GM20431 (cell line): ENCODE measurements at regions not wholly inside any gene's neighbourhood (a gene's known extent, or its start where the extent isn't known, plus 50 kb on each side); places are given as distances from the start of the nearest gene placed in this dataset.

Experiments used
- in situ Hi-C: fragments of 300-500 bp; cut with MseI, MboI; formaldehyde crosslinking; loops from one replicate; pipeline ENCODE4 v1.15.0; 2020; ENCODE audit warnings: low sequenced_read_pairs; ENCODE audit not compliant: unreplicated experiment

DNA sequence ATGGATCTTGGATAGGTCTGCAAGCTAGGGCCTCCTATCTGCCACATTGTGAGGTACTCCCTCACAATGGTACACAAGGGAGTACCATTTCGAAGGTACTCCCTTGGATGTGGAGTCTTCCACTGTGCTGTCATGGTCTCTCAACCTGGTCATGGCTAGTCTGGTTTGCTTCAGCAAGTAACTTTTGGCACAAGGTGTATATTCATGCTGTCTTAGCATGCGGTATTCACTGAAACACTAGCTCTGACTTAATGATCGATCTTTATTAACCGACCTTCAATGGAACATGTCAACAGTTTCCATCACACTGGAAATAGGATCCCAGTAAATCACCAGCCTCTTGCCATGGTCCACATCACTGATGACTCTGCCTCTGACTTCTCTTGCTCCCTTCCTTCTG lies 77.5 kb upstream of the HS3ST1 start:
- in situ Hi-C loops, result no loop called here

DNA sequence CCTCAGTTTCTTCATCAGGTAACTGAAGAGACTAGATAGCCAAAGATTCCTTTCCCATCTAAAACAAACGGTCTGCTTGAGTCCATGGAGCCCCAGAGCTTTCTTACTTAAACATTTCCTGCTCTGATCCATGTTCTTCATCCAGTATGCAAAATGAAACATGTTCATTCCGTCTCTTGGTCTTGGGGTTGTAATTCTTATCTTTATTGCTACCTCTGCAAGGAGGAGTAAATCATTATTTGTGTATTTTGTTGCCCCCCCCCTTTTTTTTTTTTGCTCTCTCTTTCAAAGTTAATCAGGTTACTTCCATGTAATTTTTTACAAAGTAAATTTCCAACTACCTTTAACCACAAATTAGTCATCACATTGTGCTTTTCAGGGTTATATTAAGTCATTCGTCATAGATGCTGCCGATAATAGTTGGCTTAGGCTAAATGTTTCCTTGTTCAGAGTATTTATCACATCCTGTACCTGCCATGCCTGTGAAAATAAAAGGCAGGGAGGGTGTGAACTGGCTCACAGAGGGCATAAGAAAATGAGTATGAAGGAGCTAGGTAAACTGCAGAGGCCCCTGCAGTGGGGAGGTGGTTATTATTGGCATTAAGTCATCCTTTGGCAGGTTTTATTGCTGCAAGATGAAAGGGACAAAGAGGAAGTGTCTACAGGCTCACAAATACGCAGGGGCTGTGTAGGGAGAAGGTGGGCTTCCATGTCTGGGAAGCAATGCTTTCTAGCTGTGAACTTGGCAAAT lies 76.7 kb upstream of the HS3ST1 start:
- in situ Hi-C loops, result no loop called here

DNA sequence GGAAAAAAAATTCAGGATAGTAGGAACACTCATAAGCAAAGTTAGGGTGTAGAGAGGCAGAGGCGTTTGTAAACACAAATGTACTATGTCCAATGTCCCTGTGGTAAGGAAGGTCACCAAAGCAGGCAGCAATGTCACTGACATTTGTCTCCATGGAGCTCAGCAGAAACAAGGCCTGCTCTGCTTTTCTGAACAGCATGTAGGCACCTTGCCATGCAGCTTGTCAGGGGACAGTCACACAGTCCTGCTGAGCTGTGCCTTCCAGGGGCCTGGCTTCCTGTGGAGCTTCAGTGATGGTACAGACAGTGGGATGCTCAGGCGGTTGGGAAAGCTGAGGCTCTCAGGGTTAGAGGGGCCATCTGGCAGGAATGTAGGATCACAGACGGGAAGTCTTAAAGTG lies 74.5 kb upstream of the HS3ST1 start:
- in situ Hi-C loops, result no loop called here

DNA sequence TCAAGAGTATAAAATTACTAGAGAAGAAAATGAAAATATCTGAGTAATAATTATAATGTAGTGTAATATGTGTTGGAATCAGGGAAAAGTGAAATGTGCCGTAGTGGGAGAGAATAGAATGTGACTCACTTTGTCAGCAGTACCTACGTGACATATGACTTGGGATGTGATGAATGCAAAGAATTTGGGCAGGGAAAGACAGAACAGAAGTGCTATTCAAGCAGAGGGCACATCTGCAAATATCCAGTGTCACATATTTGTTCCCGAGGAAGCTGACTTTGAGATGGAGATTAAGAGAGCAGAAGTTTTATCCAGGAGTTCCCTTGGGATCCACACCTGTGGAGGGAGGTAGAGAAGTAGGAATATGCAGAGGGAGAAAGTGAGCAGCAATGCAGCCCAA lies 69.3 kb upstream of the HS3ST1 start:
- in situ Hi-C loops, result no loop called here

DNA sequence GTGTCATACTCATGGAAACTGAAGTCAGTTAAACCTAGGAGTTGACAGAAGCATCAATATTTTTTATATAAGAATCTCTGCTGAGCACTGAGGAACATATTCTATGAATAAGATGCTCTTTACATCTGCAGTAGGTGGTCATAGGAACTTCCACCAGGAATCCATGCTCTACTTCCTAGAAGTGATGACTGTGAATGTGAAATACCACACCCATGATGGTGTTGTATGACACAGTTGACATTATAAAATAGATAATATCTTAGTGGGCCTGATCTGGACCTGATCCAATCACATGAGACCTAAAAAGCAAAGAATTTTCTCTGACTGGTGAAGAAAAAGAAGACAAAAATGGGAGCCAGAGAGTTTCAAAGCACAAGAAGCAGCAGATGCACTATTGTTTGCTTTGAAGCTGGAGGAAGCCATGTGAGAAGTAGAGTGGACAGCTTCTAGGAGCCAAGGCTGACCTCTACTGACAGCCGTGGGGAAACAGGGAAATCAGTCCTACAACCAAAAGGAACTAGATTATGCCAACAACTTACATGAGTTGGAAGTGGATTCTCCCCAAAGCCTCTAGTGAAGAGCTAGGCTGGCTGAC lies 68.6 kb upstream of the HS3ST1 start:
- in situ Hi-C loops, result no loop called here

DNA sequence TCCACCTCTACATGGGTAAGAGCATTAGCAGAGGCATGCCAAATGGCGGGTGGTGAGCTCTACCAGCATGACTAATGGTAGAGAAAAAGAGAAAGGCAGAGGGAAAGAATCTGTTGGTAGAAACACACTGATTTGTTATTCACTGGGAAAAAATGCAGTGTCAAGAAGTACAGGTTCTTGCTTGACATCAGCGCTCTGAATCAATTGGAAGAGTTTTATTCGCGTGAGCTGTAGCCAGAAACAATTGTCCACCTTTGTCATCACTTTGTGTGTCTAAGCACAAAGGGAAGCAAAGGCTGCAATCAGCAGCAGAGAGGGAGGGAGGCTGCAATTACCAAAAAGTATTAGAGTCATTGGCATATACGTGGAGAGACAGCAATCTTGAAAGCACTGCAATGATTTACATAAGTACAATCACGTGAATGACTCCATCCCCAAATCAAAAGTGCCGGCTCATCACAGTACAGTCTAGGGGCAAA lies 67.7 kb upstream of the HS3ST1 start:
- in situ Hi-C loops, result no loop called here

DNA sequence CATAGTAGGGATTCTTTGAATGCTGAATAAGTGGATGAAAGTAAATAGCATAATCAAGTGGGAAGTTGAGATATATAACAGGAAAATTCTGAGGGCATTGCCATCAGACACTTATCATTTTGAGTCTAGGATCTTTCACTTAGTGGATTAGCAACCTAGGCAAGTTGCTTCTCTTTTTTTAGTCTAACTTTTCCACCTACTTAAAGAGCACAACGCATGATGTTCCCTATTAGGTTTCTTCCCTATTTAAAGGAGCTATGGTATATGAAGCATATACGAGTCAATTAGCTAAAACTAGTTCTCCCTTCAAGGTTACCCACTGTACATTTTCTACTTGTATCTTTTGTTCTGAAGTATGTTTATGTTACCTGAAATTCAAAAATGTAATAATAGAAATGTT lies 67.1 kb upstream of the HS3ST1 start:
- in situ Hi-C loops, result no loop called here

DNA sequence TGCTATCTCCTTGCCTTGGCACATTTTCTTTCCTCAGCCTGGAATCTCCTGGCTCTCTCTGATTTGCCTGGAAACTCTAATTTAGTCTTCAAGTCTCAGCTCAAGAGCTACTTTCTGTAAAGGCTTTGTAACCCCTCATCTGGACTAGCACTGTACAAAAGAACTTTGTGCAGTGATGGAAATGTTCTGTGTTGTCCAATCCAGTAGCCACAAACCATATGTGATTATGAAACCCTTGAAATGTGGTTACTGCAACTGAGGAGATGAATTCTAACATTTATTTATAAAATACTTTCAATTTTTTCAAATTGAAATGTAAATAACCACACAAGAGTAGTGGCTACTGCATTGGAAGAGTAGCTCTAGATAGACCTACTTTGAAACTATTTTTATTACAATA lies 66.6 kb upstream of the HS3ST1 start:
- in situ Hi-C loops, result no loop called here

DNA sequence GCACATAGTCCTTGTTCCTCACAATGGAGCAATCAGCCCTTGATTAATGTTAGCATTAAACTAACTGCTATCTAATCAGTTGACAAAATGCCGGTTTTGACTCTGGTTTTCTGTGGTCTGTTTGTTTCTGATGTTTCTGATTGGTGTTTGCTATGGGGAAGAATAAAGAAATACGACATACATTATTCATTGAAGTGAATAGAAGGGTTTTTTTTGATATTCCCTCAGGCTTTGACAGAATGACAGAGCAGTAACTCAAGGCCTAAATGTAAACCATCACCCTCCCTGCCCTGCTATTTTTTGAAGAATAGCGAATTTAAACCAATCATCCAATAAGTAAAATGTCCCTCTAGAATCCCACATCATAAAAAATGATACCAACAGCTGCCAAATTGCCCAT lies 65.5 kb upstream of the HS3ST1 start:
- in situ Hi-C loops, result no loop called here

DNA sequence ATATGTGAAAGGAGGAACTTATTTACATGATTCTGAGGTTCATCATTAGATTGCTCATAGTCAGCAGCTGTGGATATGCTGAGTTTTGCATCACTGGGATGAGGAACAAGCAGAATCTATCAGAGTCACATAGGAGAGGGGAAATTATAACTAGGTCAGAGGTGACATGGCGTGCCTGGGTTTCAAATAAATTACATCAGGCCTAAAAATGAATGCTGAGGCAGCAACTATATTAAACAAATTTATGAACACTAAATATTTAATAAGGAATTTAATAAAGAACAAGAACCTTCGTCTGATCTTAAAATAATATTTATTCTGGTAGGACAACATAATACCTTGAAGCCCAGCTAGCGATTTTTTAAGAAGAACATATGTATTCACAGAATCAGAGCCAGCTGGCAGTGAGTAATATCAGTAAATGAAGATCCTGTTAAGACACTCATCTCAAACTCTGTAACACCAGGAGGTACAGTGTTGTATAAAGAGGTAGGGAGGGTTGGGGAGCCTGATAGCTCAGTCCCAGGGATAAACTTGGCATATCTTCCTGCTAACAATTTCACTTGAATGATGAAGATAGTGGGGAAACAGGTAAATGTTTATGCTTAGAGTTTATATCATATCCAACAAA lies 60.9 kb upstream of the HS3ST1 start:
- in situ Hi-C loops, result no loop called here

DNA sequence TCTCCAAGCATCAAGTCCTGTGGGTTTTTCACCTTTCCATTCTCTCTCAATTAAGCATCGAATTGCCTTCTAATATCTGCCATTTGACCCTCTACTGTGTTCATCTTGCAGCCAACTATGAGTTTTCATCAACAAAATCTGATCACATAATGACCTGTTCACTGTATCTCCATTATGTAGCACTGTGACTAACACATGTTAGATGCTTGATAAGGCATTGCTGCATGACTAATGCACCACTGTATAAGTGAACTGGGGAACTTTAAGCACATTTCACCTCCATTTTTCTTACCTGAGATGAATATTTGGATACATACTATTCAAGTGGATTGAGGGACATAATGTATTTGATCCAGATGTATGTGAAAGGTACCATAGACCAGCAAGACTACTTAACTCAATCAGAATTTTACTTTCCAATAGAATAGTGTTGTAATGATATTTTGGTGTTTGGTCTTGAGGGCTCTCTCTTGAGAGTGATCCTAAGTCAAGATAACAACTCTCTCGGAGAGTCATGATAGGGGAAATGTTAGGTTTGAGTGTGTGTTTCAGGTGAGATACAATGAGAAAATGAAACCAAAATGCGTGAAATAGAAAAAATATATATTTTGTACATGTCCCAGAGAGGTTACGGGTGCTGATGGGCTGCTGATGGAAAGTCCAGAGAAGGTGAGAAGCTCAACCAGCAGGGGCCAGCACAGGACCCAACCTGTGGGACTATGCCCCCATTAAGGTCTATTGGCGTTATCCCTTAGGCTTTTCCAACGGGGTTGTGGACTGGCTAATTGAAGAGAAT lies 60.2 kb upstream of the HS3ST1 start:
- in situ Hi-C loops, result no loop called here

DNA sequence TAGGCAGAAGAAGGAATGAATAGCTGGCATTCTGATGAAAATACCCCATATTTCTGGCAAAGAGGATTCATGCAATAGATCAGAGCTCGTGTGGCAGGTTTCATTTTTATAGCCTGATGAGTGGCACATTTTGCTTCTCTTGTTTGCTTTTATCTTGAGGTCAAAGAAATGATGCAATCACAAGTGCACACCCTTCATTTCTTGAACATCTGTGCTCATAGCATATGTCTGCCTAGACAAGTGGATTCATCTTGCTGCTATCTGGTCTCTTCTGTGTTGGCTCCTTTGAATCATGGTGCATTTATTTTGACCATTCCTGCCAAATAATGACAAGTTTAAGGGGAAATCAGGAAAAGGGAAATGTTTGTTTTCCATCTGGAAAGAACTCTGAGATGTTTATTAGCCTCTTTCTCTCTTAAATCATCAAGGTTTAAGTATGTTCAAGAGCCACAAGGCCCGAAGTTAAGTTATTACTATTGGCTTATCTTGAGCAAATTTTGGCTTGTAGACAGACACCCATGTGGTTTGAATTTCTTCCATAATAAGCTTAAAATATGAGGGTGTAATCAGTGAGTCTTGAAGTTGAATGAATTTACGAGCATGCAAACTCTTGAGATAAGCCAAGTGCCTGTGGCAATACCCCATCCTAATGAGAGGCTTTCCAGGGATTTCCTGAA lies 59.3 kb upstream of the HS3ST1 start:
- in situ Hi-C loops, result no loop called here

DNA sequence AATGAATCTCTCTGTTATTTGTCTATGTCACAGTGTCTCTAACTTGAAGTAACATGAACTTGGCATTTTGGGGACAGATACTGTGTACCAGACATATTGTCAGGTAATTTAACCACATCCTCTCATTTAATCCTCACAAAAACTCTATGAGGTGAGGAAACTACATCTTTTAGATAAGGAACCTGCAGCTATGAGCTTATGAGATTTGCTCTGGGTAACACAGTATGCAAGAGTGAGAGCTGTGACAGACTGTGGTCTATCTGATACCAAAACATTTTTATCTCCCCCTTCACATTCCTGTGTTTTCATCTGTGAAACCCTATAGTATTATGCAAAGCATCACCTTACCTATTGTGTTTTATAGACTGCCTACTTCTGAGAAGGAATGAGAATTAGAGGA lies 58.4 kb upstream of the HS3ST1 start:
- in situ Hi-C loops, result no loop called here

DNA sequence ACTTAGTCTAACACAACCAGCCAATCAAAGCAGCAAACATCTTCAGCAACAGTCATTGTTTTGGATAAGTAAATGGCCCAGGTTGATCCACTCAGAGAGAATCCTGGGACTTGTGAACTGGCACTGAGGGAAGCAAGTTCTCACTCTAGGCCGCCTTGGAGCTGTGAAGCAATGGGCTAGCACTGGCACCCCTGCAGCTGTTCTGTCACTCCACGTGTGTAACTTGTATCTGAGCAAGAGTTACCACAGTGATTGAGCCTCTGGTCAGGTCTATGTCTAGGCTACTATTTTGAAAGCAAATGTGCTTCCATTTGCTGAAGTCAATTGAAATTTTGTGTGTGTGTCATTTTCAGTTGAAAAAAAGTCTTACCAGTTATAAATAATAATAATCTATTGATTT lies 57.2 kb upstream of the HS3ST1 start:
- in situ Hi-C loops, result no loop called here

DNA sequence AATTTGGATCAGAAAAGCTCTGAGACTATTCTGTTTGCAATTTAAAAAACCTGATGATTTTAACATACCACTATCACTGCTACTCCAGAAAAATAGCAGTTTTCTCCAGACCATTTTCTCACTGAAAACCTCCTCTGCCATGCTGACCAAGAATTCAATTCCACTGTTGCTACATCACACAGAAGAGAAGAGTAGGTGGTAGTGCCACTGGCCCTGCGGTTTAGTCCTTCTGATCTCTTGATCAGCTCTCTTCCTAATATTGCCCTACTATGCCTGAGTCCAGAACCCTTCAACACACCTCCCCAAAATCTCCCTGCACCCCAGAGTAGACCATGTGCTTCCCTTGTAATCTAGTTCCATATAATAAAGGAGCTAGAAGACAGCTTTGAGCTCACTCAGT lies 55.8 kb upstream of the HS3ST1 start:
- in situ Hi-C loops, result no loop called here

DNA sequence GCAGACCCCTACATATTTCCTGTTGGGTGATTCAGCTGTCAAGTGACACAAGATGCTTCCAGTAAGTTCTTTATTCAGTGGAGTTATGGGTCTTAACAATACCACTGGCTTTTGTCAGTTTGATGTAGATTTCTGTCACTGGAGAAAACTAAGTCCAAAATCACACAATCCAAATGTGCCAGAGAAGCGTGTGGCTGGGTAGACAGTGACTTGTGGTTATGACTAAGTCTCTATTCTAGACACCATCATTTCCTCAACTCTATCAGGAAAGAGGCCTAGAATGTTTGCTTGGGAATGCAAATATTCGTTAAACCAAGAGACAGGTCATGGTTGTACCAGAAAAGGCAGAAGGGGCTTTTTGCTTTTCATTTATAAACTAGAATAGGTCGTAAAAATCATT lies 54.4 kb upstream of the HS3ST1 start:
- in situ Hi-C loops, result no loop called here

DNA sequence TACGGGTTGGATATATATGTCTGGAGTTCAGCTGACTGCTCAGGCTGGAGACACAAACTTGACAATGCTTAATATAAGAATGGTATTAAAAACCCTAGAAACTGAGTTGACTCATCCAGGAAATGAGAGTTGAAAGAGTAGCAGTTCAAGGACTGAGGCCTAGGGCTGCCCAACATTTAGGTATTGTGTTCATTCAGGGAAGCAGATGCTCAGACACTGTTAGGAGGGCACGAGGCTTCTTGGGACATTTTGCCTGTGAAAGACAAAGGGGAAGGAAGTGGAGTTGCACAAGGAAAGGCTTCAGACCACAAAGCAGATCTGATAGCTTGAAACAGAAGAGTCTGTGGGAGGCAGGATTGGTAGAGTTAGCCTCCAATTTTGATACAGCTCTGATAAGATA lies 52.0 kb upstream of the HS3ST1 start:
- in situ Hi-C loops, result no loop called here
